ENCODE measurements at regions not wholly inside any gene's neighbourhood (a gene's known extent, or its start where the extent isn't known, plus 50 kb on each side); places are given as distances from the start of the nearest gene placed in this dataset.

GRCh38 chr4:18669390-18669789 lies 647.8 kb upstream of the LCORL start:
- Histone ChIP-seq H3K4me1 (no peaks in the 10 kb centered on the region), H3K36me3 (no peaks in the 10 kb centered on the region), H3K27ac (no peak overlapping the region), H3K4me3 (no peak overlapping the region), H3K27me3 (no peaks in the 10 kb centered on the region), H3K9me3 (no peaks in the 10 kb centered on the region)
- WGBS, 2 donors (ENCODE audit: low coverage in 1 of 2) = 80 to 87% methylated on average over 1 of the region's 1 CpG
- DNase-seq = no peak
- in situ Hi-C loops (cut with MboI; ENCODE audit: low pct_ligation_motif_present in 1 of 4, low pct_unique_long_range_greater_than_20kb in 1 of 4, low sequenced_read_pairs in 3 of 4) (no loop called here), intact Hi-C loops (cut with DNase I; ENCODE audit: low total_unique reads) (no loop called here)
- TF ChIP-seq EP300 (IDR thresholded peaks at IDR 0.05; ENCODE audit: low read depth) (no peak), POLR2AphosphoS5 (IDR thresholded peaks at IDR 0.05) (no peak), CTCF (IDR thresholded peaks at IDR 0.05) (no peak), POLR2A (IDR thresholded peaks at IDR 0.05) (no peak)

DNA sequence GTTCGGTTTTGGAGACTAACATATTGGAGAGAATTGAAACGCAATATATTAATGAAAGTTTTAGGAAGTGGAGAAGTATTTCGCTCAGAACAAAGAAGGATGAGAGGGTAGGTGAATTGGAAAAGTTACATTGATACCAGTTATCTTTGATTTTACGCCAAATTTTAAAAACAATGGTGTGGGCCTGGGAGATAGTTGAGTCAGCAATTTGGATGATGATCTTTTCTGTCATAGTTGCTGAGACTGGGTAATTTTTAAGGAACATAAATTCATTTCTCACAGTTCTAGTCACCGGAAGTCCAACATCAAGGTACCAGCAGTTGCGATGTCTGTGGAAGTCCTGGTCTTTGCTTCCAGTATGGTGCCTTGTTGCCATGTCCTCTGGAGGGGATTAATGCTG lies 644.8 kb upstream of the LCORL start:
- Histone ChIP-seq H3K27me3 (no peaks in the 10 kb centered on the region), H3K27ac (no peak overlapping the region), H3K9me3 (no peaks in the 10 kb centered on the region), H3K36me3 (no peaks in the 10 kb centered on the region), H3K4me1 (no peaks in the 10 kb centered on the region), H3K4me3 (no peak overlapping the region)
- TF ChIP-seq EP300 (IDR thresholded peaks at IDR 0.05; ENCODE audit: low read depth) (no peak), POLR2AphosphoS5 (IDR thresholded peaks at IDR 0.05) (no peak), POLR2A (IDR thresholded peaks at IDR 0.05) (no peak)
- 90 to 93% methylated on average over 5 to 6 of the region's 6 CpGs for WGBS, 2 donors (ENCODE audit: low coverage in 1 of 2)
- no peak for DNase-seq
- intact Hi-C loops (cut with DNase I; ENCODE audit: low total_unique reads) = no loop called here
- in situ Hi-C loops (cut with MboI; ENCODE audit: low pct_ligation_motif_present in 1 of 4, low pct_unique_long_range_greater_than_20kb in 1 of 4, low sequenced_read_pairs in 3 of 4) = no loop called here

- Histone ChIP-seq H3K36me3 (no peaks in the 10 kb centered on the region), H3K4me3 (no peak overlapping the region), H3K27me3 (no peaks in the 10 kb centered on the region), H3K27ac (no peak overlapping the region), H3K9me3 (no peaks in the 10 kb centered on the region), H3K4me1 (no peaks in the 10 kb centered on the region)
- WGBS, 2 donors (ENCODE audit: low coverage in 1 of 2) = 85 to 100% methylated on average over 1 to 9 of the region's 9 CpGs
- TF ChIP-seq EP300 (IDR thresholded peaks at IDR 0.05; ENCODE audit: low read depth) = no peak
- TF ChIP-seq POLR2AphosphoS5 (IDR thresholded peaks at IDR 0.05) = no peak
- no peak for TF ChIP-seq CTCF (IDR thresholded peaks at IDR 0.05)
- TF ChIP-seq POLR2A (IDR thresholded peaks at IDR 0.05) = no peak
- intact Hi-C loops (cut with DNase I; ENCODE audit: low total_unique reads) = no loop called here
- no peak for DNase-seq
- in situ Hi-C loops (cut with MboI; ENCODE audit: low pct_ligation_motif_present in 1 of 4, low pct_unique_long_range_greater_than_20kb in 1 of 4, low sequenced_read_pairs in 3 of 4) = no loop called here
Observed at GRCh38 chr4:18664171-18664570, 642.6 kb upstream of the LCORL start.

GRCh38 chr4:18645351-18645750 lies 623.8 kb upstream of the LCORL start:
- Histone ChIP-seq H3K36me3 (no peaks in the 10 kb centered on the region), H3K4me3 (no peak overlapping the region), H3K27ac (no peak overlapping the region), H3K27me3 (no peaks in the 10 kb centered on the region), H3K9me3 (peaks cover 0 to 1% of the 10 kb centered on the region in 2 donors), H3K4me1 (no peaks in the 10 kb centered on the region)
- in situ Hi-C loops (cut with MboI; ENCODE audit: low pct_ligation_motif_present in 1 of 4, low pct_unique_long_range_greater_than_20kb in 1 of 4, low sequenced_read_pairs in 3 of 4) (no loop called here), intact Hi-C loops (cut with DNase I; ENCODE audit: low total_unique reads) (no loop called here)
- TF ChIP-seq CTCF (IDR thresholded peaks at IDR 0.05) (no peak), POLR2A (IDR thresholded peaks at IDR 0.05) (no peak), EP300 (IDR thresholded peaks at IDR 0.05; ENCODE audit: low read depth) (no peak), POLR2AphosphoS5 (IDR thresholded peaks at IDR 0.05) (no peak)
- 39 to 54% methylated on average over 2 of the region's 2 CpGs for WGBS, 2 donors (ENCODE audit: low coverage in 1 of 2)
- no peak for DNase-seq

DNA sequence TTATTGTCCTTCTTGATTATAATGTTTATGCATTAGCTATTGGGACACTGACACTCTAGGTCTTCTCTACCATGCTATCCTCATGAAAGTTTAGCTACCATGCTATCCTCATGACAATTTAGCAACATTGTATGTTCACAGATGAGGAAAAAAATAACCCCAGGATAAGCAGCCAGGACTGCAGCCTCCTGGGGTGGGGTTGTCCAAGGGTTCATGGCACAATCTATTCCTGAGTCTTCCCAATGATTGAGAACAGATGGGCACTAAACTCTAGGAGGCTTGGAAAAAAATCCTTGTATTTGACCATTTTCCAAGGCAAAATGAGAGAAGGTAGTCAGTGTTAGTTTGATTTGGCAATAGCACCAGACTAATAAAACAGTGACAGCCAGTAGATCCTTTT lies 619.8 kb upstream of the LCORL start:
- in situ Hi-C loops (cut with MboI; ENCODE audit: low pct_ligation_motif_present in 1 of 4, low pct_unique_long_range_greater_than_20kb in 1 of 4, low sequenced_read_pairs in 3 of 4) = no loop called here
- H3K27me3 ChIP-seq = no peaks in the 10 kb centered on the region
- H3K4me1 ChIP-seq = no peaks in the 10 kb centered on the region
- no peak overlapping the region for H3K4me3 ChIP-seq
- no peak for TF ChIP-seq POLR2A (IDR thresholded peaks at IDR 0.05)
- no peak for TF ChIP-seq POLR2AphosphoS5 (IDR thresholded peaks at IDR 0.05)
- TF ChIP-seq CTCF (IDR thresholded peaks at IDR 0.05) = no peak
- no peak for TF ChIP-seq EP300 (IDR thresholded peaks at IDR 0.05; ENCODE audit: low read depth)
- intact Hi-C loops (cut with DNase I; ENCODE audit: low total_unique reads) = no loop called here
- no peaks in the 10 kb centered on the region for H3K9me3 ChIP-seq
- no peaks in the 10 kb centered on the region for H3K36me3 ChIP-seq
- no peak for DNase-seq
- no peak overlapping the region for H3K27ac ChIP-seq

Measured in transverse colon (tissue), 4 donors.